HG02588 (cell line): ENCODE measurements at regions not wholly inside any gene's neighbourhood (a gene's known extent, or its start where the extent isn't known, plus 50 kb on each side); places are given as distances from the start of the nearest gene placed in this dataset.

Experiments used
- ATAC-seq: cut with Tn5 transposase; IDR thresholded peaks from one replicate; pipeline ENCODE4 v1.9.1; 2021; ENCODE audit warnings: mild to moderate bottlenecking, moderate library complexity; ENCODE audit not compliant: unreplicated experiment

DNA sequence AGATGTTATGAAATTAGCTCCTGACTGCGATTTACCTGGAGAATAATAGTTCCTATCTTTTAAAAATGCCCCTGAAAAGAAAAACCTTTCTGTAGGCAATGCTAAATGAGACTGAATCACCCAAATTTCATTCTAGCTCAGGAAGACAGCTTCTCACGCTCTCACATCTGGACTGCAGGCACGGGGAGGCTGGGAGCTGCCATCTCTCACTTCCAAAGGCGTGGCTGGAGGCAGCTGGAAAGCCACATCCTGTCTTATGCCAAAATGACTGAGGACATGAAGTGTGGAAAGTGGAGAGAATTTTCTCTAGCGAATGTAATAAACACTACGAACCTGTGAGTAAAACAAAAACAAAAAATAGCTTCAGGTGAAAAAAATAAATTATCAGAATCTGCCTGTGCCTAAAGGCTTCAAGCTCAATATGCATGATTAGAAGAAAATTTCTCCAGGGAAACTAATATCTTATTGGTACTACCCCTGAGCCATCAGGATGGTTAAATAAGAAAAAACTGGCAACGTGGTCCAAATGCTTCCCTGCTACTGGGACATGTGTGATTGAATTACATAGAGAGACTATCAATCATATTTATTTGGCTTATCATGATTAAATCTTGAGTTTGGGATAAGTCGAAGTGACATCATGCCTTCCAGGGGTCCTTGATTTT lies 58.1 kb upstream of the UBL3 start:
- ATAC-seq = no peak

DNA sequence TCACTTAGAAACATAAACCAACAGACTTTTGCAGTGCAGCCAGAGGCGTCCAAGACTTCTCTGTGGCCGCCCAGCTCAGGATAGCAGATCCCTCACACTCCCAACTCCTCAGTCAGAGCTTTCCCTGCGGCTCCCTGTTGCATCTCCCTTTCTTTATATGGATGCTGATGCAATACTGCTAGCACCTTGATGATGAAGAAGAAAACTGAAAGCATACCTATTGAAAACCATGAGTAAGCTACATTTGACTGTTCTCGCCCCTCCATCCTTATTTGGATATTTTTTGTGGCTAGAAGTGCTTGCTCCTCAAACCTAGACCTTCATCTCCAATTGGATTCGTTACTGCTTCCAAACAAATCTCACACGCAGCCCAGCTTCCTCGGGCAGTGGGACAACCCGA lies 57.3 kb upstream of the UBL3 start:
- ATAC-seq = no peak

GRCh38 chr13:29906432-29907011 lies 56.1 kb upstream of the UBL3 start:
- ATAC-seq = no peak

- no peak for ATAC-seq
These were observed 55.4 kb upstream of the UBL3 start for GRCh38 chr13:29905845-29906244.

DNA sequence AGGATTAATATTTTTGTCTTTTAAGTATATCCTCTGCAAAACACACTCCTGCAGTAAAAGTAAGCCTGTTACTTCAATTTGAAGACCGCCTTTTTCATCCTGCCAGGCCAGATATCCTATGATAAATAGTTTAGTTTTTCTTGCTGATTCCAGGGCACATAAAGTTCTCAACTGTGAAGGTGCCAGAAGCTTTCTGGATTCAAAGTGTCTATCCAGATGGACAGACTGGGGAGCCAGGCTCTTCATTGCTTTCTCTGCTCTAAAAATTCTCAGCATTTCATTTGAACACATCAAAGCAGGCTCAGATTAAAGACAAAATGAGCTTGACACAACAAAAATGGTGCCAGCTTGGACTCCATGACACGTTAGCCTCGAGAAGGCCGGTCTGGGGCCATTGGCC lies 53.6 kb upstream of the UBL3 start:
- ATAC-seq = no peak

DNA sequence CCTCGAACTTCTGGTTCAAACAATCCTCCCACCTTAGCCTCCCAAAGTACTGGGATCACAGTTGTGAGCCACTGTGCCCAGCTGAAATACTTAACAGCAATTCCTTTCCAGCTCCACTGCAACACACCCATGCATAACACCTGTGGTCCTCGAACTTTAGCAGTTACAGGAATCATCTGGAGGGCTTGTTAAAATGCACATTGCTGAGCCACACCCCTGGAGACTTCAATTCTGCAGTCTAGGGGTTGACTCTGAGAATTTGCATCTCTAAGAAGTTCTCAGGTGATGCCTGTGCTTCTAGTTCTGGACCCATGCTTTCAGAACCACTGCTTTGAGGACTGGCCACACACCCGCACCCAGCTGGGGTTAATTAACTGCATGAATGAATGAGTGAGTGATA lies 53.1 kb upstream of the UBL3 start:
- ATAC-seq = no peak

DNA sequence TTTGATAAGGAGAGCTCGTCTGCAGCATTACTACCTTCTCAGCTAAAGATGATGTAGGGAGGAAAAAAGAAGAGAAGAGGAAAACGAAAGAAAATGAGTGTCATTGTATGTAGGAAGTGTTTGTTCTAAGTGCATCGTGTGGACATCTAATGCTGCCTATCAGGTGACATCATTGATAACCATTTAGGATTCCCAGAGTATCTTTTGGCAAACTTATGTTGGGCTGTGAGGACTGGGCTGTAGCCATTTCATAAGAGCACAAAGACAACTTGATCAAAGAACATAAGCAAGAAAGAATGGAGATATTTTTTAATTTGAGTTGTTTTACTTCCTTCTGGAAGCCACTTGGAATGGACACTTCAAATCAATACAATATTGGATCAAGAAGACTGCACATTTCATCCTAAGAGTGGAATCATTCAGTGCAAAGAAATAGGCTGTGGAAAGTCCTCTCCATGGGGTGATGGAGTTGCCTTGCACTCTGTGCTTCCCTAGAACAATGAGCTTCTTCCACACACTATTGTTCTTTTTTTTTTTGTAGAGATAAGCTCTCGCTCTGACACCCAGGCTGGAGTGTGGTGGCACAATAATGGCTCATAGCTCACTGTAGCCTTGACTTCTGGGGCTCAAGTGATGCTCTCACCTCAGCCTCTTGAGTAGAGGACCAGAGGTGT lies 52.4 kb upstream of the UBL3 start:
- no peak for ATAC-seq

DNA sequence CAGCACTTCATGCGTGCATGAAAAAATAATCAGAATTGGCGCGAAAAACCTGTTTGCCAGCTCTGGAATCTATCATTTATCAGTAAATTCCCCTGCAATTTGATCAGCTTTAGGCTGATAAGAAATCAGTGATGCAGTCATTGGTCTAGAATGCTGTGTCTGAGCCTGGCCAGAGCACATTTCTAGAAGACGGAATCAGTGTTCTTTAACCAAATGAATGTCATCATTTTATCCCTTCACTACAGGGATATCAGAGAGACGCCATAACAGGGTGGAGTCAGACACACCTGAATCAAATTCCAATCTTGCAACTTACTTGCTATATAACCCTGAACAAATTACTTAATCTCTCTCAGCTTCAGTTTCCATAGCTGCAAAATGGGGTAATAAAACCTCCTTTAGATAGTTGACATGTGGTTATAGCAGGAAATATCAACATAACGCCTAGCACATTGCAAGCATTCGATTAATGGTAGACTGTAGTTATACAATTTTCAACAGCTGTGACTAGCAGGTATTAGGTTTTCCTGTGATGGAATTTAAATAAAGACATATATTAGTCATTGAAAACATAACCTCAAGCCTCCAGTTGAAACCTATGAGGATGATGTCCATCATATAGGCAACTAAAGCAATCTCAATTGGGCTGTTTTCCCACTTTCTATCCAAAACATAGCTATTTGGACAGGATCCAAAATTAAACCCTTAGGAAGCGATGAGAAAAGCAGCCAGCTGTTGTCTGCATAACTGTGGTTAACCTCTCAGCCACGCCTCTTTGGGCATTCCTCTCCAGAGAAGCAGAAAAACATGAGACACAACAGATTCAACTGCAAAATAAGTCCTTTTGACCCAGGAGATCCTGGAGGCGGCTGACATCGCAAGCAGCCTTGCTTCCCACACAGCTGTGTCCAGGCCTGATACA lies 51.6 kb upstream of the UBL3 start:
- no peak for ATAC-seq
